Left lung (tissue), 4 donors: ENCODE measurements at regions not wholly inside any gene's neighbourhood (a gene's known extent, or its start where the extent isn't known, plus 50 kb on each side); places are given as distances from the start of the nearest gene placed in this dataset.

Experiments used
- ATAC-seq: fragments of 200-7000 bp; cut with Tn5 transposase; one replicate; pipeline ENCODE4 v1.9.1; 2020; ENCODE audit warnings: moderate library complexity
- DNase-seq, 4 donors: peaks; one replicate each; pipeline ENCODE4 v3.0.0-alpha.2; 2013 to 2020
- H3K27ac ChIP-seq, 2 donors: fragments of 200-600 bp; sonication (generic) in 1 of 2; one replicate each; pipeline versions ENCODE4 v1.5.0 to v1.8.0; 2020 to 2021
- H3K27me3 ChIP-seq, 2 donors: fragments of 200-600 bp; sonication (generic) in 1 of 2; one replicate each; pipeline versions ENCODE4 v1.5.0 to v1.8.0; 2020 to 2021
- H3K36me3 ChIP-seq, 2 donors: fragments of 200-600 bp; sonication (generic) in 1 of 2; one replicate each; pipeline versions ENCODE4 v1.5.0 to v1.8.0; 2020 to 2021
- H3K4me1 ChIP-seq, 2 donors: fragments of 200-600 bp; one replicate each; pipeline ENCODE4 v1.8.0; 2021
- H3K4me3 ChIP-seq, 2 donors: fragments of 200-600 bp; sonication (generic) in 1 of 2; one replicate each; pipeline versions ENCODE4 v1.5.0 to v1.8.0; 2020 to 2021; ENCODE audit warnings: mild to moderate bottlenecking in 1 of 2
- H3K9me3 ChIP-seq, 2 donors: fragments of 200-600 bp; sonication (generic) in 1 of 2; one replicate each; pipeline versions ENCODE4 v1.5.0 to v1.8.0; 2020 to 2021
- intact Hi-C, 2 donors: fragments of 100-400 bp; cut with DNase I; formaldehyde crosslinking; loops; one replicate each; pipeline versions ENCODE4 v1.11.2 to v1.14.2; 2022
- TF ChIP-seq, protein P1 (sequence below), 2 donors: fragments of 200-600 bp; sonication (generic) in 1 of 2; IDR thresholded peaks; one replicate each; pipeline versions ENCODE4 v1.5.0 to v1.8.0; 2021; ENCODE audit warnings: antibody characterized with exemption in 2 of 2
- donor health status: DM: no; HTN: yes; CAD: no.
- donor health status: DM: no; HTN: no; CAD: no.

DNA sequence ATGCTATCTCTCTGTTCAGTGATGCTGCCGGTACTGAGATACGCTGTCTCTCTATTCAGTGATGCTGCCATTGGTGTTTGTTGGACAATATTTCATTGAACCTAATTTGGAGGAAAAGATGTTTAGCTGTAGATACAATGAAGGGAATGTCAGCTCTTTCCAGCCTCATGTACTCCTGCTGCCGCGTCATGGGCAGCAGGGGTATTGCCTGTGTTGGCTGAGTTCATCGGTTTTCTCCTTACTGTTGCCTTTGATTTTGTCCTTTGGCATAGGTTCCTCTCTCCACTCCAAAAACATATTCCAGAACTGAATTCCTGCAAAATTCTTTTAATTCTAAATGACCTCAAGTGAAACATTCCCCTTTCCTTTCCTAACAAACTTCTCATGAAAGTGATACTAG lies 942.6 kb downstream of the NLGN4Y start:
- no peak for ATAC-seq
- H3K27ac ChIP-seq = no peak overlapping the region
- no peak for DNase-seq
- H3K4me1 ChIP-seq = no peaks in the 10 kb centered on the region
- no peaks in the 10 kb centered on the region for H3K9me3 ChIP-seq
- no peaks in the 10 kb centered on the region for H3K36me3 ChIP-seq
- H3K27me3 ChIP-seq = no peaks in the 10 kb centered on the region
- TF ChIP-seq, protein P1, sequence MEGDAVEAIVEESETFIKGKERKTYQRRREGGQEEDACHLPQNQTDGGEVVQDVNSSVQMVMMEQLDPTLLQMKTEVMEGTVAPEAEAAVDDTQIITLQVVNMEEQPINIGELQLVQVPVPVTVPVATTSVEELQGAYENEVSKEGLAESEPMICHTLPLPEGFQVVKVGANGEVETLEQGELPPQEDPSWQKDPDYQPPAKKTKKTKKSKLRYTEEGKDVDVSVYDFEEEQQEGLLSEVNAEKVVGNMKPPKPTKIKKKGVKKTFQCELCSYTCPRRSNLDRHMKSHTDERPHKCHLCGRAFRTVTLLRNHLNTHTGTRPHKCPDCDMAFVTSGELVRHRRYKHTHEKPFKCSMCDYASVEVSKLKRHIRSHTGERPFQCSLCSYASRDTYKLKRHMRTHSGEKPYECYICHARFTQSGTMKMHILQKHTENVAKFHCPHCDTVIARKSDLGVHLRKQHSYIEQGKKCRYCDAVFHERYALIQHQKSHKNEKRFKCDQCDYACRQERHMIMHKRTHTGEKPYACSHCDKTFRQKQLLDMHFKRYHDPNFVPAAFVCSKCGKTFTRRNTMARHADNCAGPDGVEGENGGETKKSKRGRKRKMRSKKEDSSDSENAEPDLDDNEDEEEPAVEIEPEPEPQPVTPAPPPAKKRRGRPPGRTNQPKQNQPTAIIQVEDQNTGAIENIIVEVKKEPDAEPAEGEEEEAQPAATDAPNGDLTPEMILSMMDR (IDR thresholded peaks at IDR 0.05) = no peak
- intact Hi-C loops = no loop called here
- no peak overlapping the region for H3K4me3 ChIP-seq

DNA sequence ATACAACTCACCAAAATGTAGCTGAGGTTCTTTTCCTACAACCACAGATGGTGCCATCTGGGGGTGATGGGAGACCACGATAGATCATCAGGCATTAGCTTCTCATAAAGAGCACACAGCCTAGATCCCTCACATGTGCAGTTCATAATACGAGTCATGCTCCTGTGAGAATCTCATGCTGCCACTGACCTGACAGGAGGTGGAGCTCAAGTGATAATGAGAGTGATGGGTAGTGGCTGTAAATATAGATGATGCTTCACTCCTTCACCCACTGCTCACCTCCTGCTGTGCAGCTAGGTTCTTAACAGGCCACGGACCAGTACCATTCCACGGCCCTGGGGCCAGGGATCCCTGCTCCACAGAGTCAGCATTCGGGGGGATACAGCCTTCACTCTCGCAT lies 943.8 kb downstream of the NLGN4Y start:
- Histone ChIP-seq H3K36me3 (no peaks in the 10 kb centered on the region), H3K27me3 (no peaks in the 10 kb centered on the region), H3K4me3 (no peak overlapping the region), H3K9me3 (no peaks in the 10 kb centered on the region), H3K27ac (no peak overlapping the region), H3K4me1 (no peaks in the 10 kb centered on the region)
- ATAC-seq (no peak), DNase-seq (no peak)
- TF ChIP-seq, protein P1 (IDR thresholded peaks at IDR 0.05) = no peak
- intact Hi-C loops = no loop called here

DNA sequence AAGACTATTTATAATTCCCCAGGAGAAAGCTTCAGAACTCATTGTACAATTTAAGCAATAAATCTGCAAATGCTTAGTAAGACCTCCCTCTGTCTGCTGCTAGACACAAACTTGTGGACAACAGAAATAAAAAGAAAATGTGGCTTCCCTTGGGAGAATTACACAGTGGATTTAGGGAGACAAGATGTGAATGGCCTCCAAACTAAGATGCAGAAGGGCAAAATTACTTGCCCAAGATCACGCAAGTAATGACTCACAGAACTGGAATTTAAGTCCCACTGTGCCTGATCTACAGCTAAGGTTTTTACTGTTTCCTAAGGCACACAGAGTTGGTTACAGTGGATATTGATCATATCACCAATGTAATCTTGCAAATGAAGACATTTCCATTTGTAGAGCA lies 947.0 kb downstream of the NLGN4Y start:
- intact Hi-C loops = no loop called here
- H3K9me3 ChIP-seq = no peaks in the 10 kb centered on the region
- TF ChIP-seq, protein P1 (IDR thresholded peaks at IDR 0.05) = no peak
- no peaks in the 10 kb centered on the region for H3K36me3 ChIP-seq
- H3K4me1 ChIP-seq = no peaks in the 10 kb centered on the region
- DNase-seq (no peak), ATAC-seq (no peak)
- no peaks in the 10 kb centered on the region for H3K27me3 ChIP-seq
- no peak overlapping the region for H3K27ac ChIP-seq
- H3K4me3 ChIP-seq = no peak overlapping the region

DNA sequence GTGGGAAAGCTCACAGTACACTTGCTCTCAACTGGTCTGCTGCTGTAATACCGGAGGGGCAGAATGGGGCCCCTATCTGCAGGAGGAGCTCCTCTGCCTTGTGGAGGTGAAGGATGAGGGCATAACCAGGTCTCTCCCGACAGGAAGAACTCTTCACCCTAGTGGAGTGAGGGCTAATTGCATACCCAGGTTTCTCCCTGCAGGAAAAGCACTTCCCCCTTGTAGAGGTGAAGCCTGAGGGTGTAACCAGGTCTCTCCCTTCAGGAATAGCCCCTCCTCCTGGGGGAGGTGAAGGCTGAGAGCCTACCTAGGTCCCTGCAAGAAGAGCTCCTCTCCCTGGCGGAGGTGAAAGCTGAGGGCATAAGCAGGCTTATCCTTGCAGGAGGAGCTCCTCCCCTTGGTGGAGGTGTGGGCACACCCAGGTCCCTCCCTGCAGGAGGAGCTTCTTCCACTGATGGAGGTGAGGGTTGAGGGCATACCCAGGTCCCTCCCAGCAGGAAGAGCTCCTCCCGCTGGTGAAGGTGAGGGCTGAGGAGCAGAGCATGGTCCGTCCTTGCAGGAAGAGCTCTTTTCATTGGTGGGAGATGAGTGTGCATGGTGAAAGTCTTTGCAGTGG lies 954.1 kb downstream of the NLGN4Y start:
- TF ChIP-seq, protein P1 (IDR thresholded peaks at IDR 0.05) = no peak
- H3K4me3 ChIP-seq = no peak overlapping the region
- H3K27ac ChIP-seq = no peak overlapping the region
- DNase-seq = peak in 1 of 4 donors; percentile 16
- no peaks in the 10 kb centered on the region for H3K36me3 ChIP-seq
- intact Hi-C loops = no loop called here
- H3K9me3 ChIP-seq = no peaks in the 10 kb centered on the region
- ATAC-seq = no peak
- H3K27me3 ChIP-seq = no peaks in the 10 kb centered on the region
- H3K4me1 ChIP-seq = no peaks in the 10 kb centered on the region

DNA sequence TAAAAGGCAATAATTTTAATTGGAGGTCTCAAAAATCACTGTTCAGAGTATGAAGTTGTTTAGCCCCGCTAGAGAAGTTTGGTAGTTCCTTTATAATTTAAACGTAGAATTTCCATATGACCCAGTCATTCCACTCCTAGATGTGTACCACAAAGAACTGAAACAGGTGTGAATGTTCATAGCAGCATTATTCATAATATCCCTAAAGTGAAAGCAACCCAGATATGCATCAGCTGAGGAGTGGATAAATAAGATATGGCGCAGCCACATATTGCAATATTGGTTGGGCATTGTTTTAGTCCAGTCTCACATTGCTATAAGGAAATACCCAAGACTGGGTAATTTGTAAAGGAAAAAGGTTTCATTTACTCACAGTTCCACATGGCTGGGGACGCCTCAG lies 976.2 kb downstream of the NLGN4Y start:
- no peak for ATAC-seq
- H3K27me3 ChIP-seq = no peaks in the 10 kb centered on the region
- no peaks in the 10 kb centered on the region for H3K36me3 ChIP-seq
- TF ChIP-seq, protein P1 (IDR thresholded peaks at IDR 0.05) = no peak
- no peak overlapping the region for H3K27ac ChIP-seq
- H3K4me1 ChIP-seq = no peaks in the 10 kb centered on the region
- intact Hi-C loops = no loop called here
- no peaks in the 10 kb centered on the region for H3K9me3 ChIP-seq
- no peak for DNase-seq
- H3K4me3 ChIP-seq = no peak overlapping the region
